ENCODE measurements at regions not wholly inside any gene's neighbourhood (a gene's known extent, or its start where the extent isn't known, plus 50 kb on each side); places are given as distances from the start of the nearest gene placed in this dataset.

GRCh38 chr3:35336601-35337000 lies 302.7 kb upstream of the ARPP21 start:
- RAD21 ChIA-PET (ENCODE audit: unreplicated experiment): no interaction called here
- Histone ChIP-seq H3K9ac (ENCODE audit: control insufficient read depth, insufficient read depth, low read length) (no peak overlapping the region), H3K79me2 (ENCODE audit: control insufficient read depth, insufficient read depth, low read length) (no peaks in the 10 kb centered on the region), H3K36me3 (ENCODE audit: control insufficient read depth in 2 of 2, insufficient read depth in 2 of 2, low read length in 1 of 2) (no peaks in the 10 kb centered on the region), H3K27me3 (replicated peaks in 1 of 2; ENCODE audit: control insufficient read depth in 2 of 2, insufficient read depth in 2 of 2, low read length in 1 of 2) (no peaks in the 10 kb centered on the region), H3K4me2 (ENCODE audit: control insufficient read depth, insufficient read depth) (no peak overlapping the region), H2AFZ (ENCODE audit: control insufficient read depth, low read depth, low read length) (no peak overlapping the region), H3K4me1 (ENCODE audit: control insufficient read depth, insufficient read depth, low read length) (no peaks in the 10 kb centered on the region), H3K27ac (ENCODE audit: control insufficient read depth, insufficient read depth) (no peak overlapping the region), H3K9me3 (replicated peaks; ENCODE audit: control insufficient read depth, insufficient read depth, low read length) (no peaks in the 10 kb centered on the region), H3K4me3 (no peak overlapping the region), H4K20me1 (ENCODE audit: control insufficient read depth, insufficient read depth) (no peaks in the 10 kb centered on the region)
- intact Hi-C loops (cut with micrococcal nuclease; ENCODE audit: unreplicated experiment) (no loop called here), in situ Hi-C loops (cut with MboI) (no loop called here)
- TF ChIP-seq TCF7 (IDR thresholded peaks at IDR 0.05; ENCODE audit: borderline replicate concordance) (no peak), FOXM1 (IDR thresholded peaks at IDR 0.05; ENCODE audit: low read depth, low read length) (no peak), STAT3 (IDR thresholded peaks at IDR 0.05; ENCODE audit: low read depth, low read length) (no peak), SREBF1 (IDR thresholded peaks at IDR 0.05; ENCODE audit: low read length) (no peak), LARP7 (IDR thresholded peaks at IDR 0.05) (no peak), SRF (IDR thresholded peaks at IDR 0.05; ENCODE audit: low read depth in 2 of 2, low read length in 2 of 2) (no peak), RUNX3 (IDR thresholded peaks at IDR 0.05; ENCODE audit: low read length) (no peak), ETV6 (conservative IDR thresholded peaks at IDR 0.05 in 1 of 2, IDR thresholded peaks at IDR 0.05 in 1 of 2; ENCODE audit: borderline replicate concordance in 1 of 2, low read depth in 1 of 2) (no peak), SMAD1 (IDR thresholded peaks at IDR 0.05; ENCODE audit: low read depth, partially characterized antibody) (no peak), RELA (IDR thresholded peaks at IDR 0.05; ENCODE audit: borderline replicate concordance, partially characterized antibody) (no peak), KAT2A (conservative IDR thresholded peaks at IDR 0.05; ENCODE audit: control insufficient read depth, low read depth, low read length) (no peak), EP300 (IDR thresholded peaks at IDR 0.05; ENCODE audit: borderline replicate concordance in 1 of 2, control insufficient read depth in 1 of 2, low read depth in 2 of 2, low read length in 2 of 2) (no peak), SREBF2 (IDR thresholded peaks at IDR 0.05; ENCODE audit: low read length) (no peak), CREB1 (IDR thresholded peaks at IDR 0.05; ENCODE audit: low read depth) (no peak), TBL1XR1 (IDR thresholded peaks at IDR 0.05; ENCODE audit: low read depth, low read length) (no peak), SMAD5 (IDR thresholded peaks at IDR 0.05; ENCODE audit: low read depth) (no peak), SIX5 (IDR thresholded peaks at IDR 0.05; ENCODE audit: low read depth, low read length, severe bottlenecking) (no peak)
- TF ChIP-seq, protein P1, sequence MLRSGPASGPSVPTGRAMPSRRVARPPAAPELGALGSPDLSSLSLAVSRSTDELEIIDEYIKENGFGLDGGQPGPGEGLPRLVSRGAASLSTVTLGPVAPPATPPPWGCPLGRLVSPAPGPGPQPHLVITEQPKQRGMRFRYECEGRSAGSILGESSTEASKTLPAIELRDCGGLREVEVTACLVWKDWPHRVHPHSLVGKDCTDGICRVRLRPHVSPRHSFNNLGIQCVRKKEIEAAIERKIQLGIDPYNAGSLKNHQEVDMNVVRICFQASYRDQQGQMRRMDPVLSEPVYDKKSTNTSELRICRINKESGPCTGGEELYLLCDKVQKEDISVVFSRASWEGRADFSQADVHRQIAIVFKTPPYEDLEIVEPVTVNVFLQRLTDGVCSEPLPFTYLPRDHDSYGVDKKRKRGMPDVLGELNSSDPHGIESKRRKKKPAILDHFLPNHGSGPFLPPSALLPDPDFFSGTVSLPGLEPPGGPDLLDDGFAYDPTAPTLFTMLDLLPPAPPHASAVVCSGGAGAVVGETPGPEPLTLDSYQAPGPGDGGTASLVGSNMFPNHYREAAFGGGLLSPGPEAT (IDR thresholded peaks at IDR 0.05; ENCODE audit: low read depth): no peak
- TF ChIP-seq, protein P2, sequence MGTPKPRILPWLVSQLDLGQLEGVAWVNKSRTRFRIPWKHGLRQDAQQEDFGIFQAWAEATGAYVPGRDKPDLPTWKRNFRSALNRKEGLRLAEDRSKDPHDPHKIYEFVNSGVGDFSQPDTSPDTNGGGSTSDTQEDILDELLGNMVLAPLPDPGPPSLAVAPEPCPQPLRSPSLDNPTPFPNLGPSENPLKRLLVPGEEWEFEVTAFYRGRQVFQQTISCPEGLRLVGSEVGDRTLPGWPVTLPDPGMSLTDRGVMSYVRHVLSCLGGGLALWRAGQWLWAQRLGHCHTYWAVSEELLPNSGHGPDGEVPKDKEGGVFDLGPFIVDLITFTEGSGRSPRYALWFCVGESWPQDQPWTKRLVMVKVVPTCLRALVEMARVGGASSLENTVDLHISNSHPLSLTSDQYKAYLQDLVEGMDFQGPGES (IDR thresholded peaks at IDR 0.05): no peak
- TF ChIP-seq, protein P3, sequence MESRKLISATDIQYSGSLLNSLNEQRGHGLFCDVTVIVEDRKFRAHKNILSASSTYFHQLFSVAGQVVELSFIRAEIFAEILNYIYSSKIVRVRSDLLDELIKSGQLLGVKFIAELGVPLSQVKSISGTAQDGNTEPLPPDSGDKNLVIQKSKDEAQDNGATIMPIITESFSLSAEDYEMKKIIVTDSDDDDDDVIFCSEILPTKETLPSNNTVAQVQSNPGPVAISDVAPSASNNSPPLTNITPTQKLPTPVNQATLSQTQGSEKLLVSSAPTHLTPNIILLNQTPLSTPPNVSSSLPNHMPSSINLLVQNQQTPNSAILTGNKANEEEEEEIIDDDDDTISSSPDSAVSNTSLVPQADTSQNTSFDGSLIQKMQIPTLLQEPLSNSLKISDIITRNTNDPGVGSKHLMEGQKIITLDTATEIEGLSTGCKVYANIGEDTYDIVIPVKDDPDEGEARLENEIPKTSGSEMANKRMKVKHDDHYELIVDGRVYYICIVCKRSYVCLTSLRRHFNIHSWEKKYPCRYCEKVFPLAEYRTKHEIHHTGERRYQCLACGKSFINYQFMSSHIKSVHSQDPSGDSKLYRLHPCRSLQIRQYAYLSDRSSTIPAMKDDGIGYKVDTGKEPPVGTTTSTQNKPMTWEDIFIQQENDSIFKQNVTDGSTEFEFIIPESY (IDR thresholded peaks at IDR 0.05): no peak
- ATAC-seq (no peak), DNase-seq (ENCODE audit: low read depth, low spot score) (no peak), FAIRE-seq (no peak)
- no TSS peak for BruUV-seq (replicated peaks)
- POLR2A ChIA-PET: no interaction called here
- CTCF ChIA-PET: no interaction called here
- SMC1A ChIA-PET (ENCODE audit: uncharacterized antibody, unreplicated experiment): no interaction called here
